H1 (cell line): ENCODE measurements at regions not wholly inside any gene's neighbourhood (a gene's known extent, or its start where the extent isn't known, plus 50 kb on each side); places are given as distances from the start of the nearest gene placed in this dataset.

Source experiments
- EZH2 ChIP-seq: fragments of 200-600 bp; sonication (generic); IDR thresholded peaks from 2 replicates; pipeline ENCODE4 v1.7.1; 2012; ENCODE audit warnings: low read depth, mild to moderate bottlenecking, moderate library complexity, low read length, inconsistent platforms; ENCODE audit not compliant: severe bottlenecking
- TAF7 ChIP-seq: optimal IDR thresholded peaks from 2 replicates; pipeline ENCODE3; 2011; ENCODE audit warnings: low read depth, mild to moderate bottlenecking, inconsistent platforms, low read length, moderate library complexity, borderline replicate concordance

- TF ChIP-seq TAF7 (no peak), EZH2 (no peak)
Observed at GRCh38 chr4:57448901-57449300, 338.7 kb upstream of the IGFBP7 start (continued).
